COLO668 (cell line): ENCODE measurements at regions not wholly inside any gene's neighbourhood (a gene's known extent, or its start where the extent isn't known, plus 50 kb on each side); places are given as distances from the start of the nearest gene placed in this dataset.

Source experiments
- DNase-seq: peaks from one replicate; lab custom pipeline; 2025; ENCODE audit not compliant: unreplicated experiment; lab: John Stamatoyannopoulos, UW

- DNase-seq = no peak
These were observed 556.5 kb downstream of the QKI start for GRCh38 chr6:163970846-163971564.

- no peak for DNase-seq
These were observed 551.2 kb downstream of the QKI start for GRCh38 chr6:163965426-163966348.

GRCh38 chr6:163964789-163965188, 550.3 kb downstream of the QKI start:
- DNase-seq = no peak

GRCh38 chr6:163963205-163964120, 548.9 kb downstream of the QKI start:
- no peak for DNase-seq

GRCh38 chr6:163962627-163963117, 548.2 kb downstream of the QKI start:
- DNase-seq = no peak

GRCh38 chr6:163960128-163960527, 545.6 kb downstream of the QKI start:
- no peak for DNase-seq

- DNase-seq = no peak
These were observed 544.1 kb downstream of the QKI start for GRCh38 chr6:163958646-163959045.

GRCh38 chr6:163956571-163957407, 542.3 kb downstream of the QKI start:
- peak; percentile 23 for DNase-seq

GRCh38 chr6:163955756-163956155, 541.2 kb downstream of the QKI start:
- no peak for DNase-seq

GRCh38 chr6:163955096-163955495, 540.6 kb downstream of the QKI start:
- no peak for DNase-seq

GRCh38 chr6:163954088-163954775, 539.7 kb downstream of the QKI start:
- DNase-seq = no peak

GRCh38 chr6:163952005-163952404, 537.5 kb downstream of the QKI start:
- no peak for DNase-seq

GRCh38 chr6:163951326-163951725, 536.8 kb downstream of the QKI start:
- no peak for DNase-seq

GRCh38 chr6:163950159-163950558, 535.6 kb downstream of the QKI start:
- DNase-seq = no peak

- no peak for DNase-seq
These were observed 534.9 kb downstream of the QKI start for GRCh38 chr6:163949431-163949830.

- DNase-seq = no peak
These were observed 533.7 kb downstream of the QKI start for GRCh38 chr6:163948250-163948649.

- no peak for DNase-seq
These were observed 532.8 kb downstream of the QKI start for GRCh38 chr6:163947276-163947675.

- no peak for DNase-seq
These were observed 531.9 kb downstream of the QKI start for GRCh38 chr6:163946437-163946836.

- no peak for DNase-seq
These were observed 531.3 kb downstream of the QKI start for GRCh38 chr6:163945808-163946207.
